GM10266 (cell line): ENCODE measurements at regions not wholly inside any gene's neighbourhood (a gene's known extent, or its start where the extent isn't known, plus 50 kb on each side); places are given as distances from the start of the nearest gene placed in this dataset.

Experiments used
- DNase-seq: peaks from one replicate; pipeline ENCODE4 v3.0.0; 2012; ENCODE audit errors: extremely low spot score
- TF ChIP-seq, protein P1 (sequence below): IDR thresholded peaks from 2 replicates; pipeline ENCODE4 v1.5.1; 2012; ENCODE audit warnings: mild to moderate bottlenecking, low read depth; ENCODE audit not compliant: control insufficient read depth, insufficient read depth; ENCODE audit errors: missing control alignments

DNA sequence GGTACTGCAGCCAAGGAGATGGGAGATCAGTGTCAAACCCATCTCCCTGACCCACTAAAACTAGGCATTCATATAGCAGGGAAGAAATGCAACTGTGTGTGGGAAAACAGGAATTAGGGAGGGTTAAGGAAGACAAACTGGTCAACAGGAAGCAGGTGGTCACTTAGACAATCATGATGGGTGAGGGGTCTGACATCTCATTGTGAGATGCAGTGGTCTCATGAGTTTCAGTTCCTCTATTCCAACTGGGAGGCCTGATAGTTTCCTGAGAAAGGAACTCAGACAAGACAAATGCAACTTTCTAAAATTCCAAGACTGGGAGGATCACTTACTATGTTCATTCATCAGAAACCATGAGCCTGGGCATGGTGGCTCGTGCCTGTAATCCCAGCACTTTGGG, 361.4 kb upstream of the C16orf82 start:
- DNase-seq = no peak
- TF ChIP-seq, protein P1, sequence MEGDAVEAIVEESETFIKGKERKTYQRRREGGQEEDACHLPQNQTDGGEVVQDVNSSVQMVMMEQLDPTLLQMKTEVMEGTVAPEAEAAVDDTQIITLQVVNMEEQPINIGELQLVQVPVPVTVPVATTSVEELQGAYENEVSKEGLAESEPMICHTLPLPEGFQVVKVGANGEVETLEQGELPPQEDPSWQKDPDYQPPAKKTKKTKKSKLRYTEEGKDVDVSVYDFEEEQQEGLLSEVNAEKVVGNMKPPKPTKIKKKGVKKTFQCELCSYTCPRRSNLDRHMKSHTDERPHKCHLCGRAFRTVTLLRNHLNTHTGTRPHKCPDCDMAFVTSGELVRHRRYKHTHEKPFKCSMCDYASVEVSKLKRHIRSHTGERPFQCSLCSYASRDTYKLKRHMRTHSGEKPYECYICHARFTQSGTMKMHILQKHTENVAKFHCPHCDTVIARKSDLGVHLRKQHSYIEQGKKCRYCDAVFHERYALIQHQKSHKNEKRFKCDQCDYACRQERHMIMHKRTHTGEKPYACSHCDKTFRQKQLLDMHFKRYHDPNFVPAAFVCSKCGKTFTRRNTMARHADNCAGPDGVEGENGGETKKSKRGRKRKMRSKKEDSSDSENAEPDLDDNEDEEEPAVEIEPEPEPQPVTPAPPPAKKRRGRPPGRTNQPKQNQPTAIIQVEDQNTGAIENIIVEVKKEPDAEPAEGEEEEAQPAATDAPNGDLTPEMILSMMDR = no peak

GRCh38 chr16:26708428-26708827, 358.3 kb upstream of the C16orf82 start:
- DNase-seq = no peak
- TF ChIP-seq, protein P1 = no peak

- no peak for DNase-seq
- TF ChIP-seq, protein P1 = no peak
Measured at GRCh38 chr16:26709175-26709574, 357.6 kb upstream of the C16orf82 start.

- TF ChIP-seq, protein P1 = no peak
Measured at GRCh38 chr16:26709754-26710153, 357.0 kb upstream of the C16orf82 start.

GRCh38 chr16:26710450-26710849, 356.3 kb upstream of the C16orf82 start:
- TF ChIP-seq, protein P1 = no peak
- no peak for DNase-seq

More at GRCh38 chr16:26709754-26710153, 357.0 kb upstream of the C16orf82 start:
- no peak for DNase-seq

- no peak for DNase-seq
- TF ChIP-seq, protein P1 = no peak
Measured at GRCh38 chr16:26712876-26713275, 353.9 kb upstream of the C16orf82 start.

DNA sequence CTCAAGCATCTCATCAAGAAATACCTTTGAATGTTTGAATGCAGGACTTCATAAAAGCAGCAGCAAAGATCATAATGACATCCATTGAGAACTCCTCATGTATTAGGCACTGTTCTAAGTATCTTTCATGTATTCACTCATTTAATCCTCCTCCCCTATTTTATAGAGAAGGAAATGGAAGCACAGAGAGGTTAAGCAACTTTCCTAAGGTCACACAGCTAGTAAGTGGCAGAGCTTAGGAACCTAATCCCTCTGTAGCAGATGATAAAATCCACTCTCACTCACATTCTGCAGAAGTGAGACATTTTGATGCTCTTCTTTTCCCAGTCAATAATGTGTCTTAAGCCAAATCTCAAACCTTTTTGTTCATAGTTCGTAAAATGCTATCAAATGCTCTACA, 350.8 kb upstream of the C16orf82 start:
- TF ChIP-seq, protein P1 = no peak
- DNase-seq = no peak
